HepG2 (cell line): ENCODE measurements at regions not wholly inside any gene's neighbourhood (a gene's known extent, or its start where the extent isn't known, plus 50 kb on each side); places are given as distances from the start of the nearest gene placed in this dataset.

Experiments used
- ATAC-seq: fragments of 200-7000 bp; cut with Tn5 transposase; 3 replicates; pipeline ENCODE4 v1.9.1; 2020; ENCODE audit warnings: mild to moderate bottlenecking, moderate library complexity
- BruUV-seq: library from RNA; stranded (reverse); fragments of 400-500 nt; replicated peaks from 2 replicates; lab custom pipeline; 2021; lab: Mats Ljungman, UMichigan
- CTCF ChIA-PET: fragments of 300-600 bp; formaldehyde crosslinking; extraction: SDS; loops from one replicate; lab custom pipeline; 2021; ENCODE audit warnings: low total read pairs, inconsistent platforms, low intra/inter-chr PET ratio; lab: Yijun Ruan, JAX
- POLR2A ChIA-PET: fragments of 350-600 bp; sonication (Branson Sonifier 250); formaldehyde crosslinking; loops from one replicate; lab custom pipeline; 2020; ENCODE audit warnings: antibody characterized with exemption, inconsistent platforms; lab: Yijun Ruan, JAX
- DNase-seq: peaks from one replicate; pipeline ENCODE4 v3.0.0-alpha.2; 2015; ENCODE audit warnings: low spot score
- FAIRE-seq: peaks from 3 replicates; lab custom pipeline; 2011; peaks lifted over from hg19 to GRCh38; lab: Jason Lieb, UNC
- H2AFZ ChIP-seq: one replicate; pipeline ENCODE4 v1.6.1; 2011; ENCODE audit warnings: low read length, inconsistent platforms
- H3K27ac ChIP-seq: fragments of 300-600 bp; 3 replicates; pipeline ENCODE4 v1.8.0; 2011; ENCODE audit warnings: mixed run types, mild to moderate bottlenecking, mixed read lengths, low read length, inconsistent platforms; ENCODE audit not compliant: insufficient read depth; ENCODE audit errors: extremely low read length
- H3K27me3 ChIP-seq, 2 experiments: fragments of 200-600 bp in 1 of 2; 2 replicates in 1 of 2; 3 replicates in 1 of 2; pipeline versions ENCODE4 v1.6.0 to v1.8.0; 2011; ENCODE audit warnings: low read length in 2 of 2, mild to moderate bottlenecking in 2 of 2, moderate library complexity in 2 of 2, inconsistent platforms in 1 of 2; ENCODE audit not compliant: insufficient read depth in 2 of 2, control insufficient read depth in 1 of 2
- H3K36me3 ChIP-seq, 2 experiments: fragments of 200-600 bp in 1 of 2; replicated peaks in 1 of 2; 2 replicates in 1 of 2; 3 replicates in 1 of 2; pipeline versions ENCODE4 v1.5.1 to v1.8.0; 2011; ENCODE audit warnings: low read length in 2 of 2, inconsistent platforms in 1 of 2; ENCODE audit not compliant: insufficient read depth in 2 of 2, control insufficient read depth in 1 of 2
- H3K4me1 ChIP-seq: 2 replicates; pipeline ENCODE4 v1.5.1; 2012; ENCODE audit warnings: low read length, inconsistent platforms; ENCODE audit not compliant: insufficient read depth
- H3K4me2 ChIP-seq: 2 replicates; pipeline ENCODE4 v1.6.0; 2011; ENCODE audit warnings: low read depth, low read length, inconsistent platforms
- H3K4me3 ChIP-seq, 3 experiments: fragments of 200-600 bp in 1 of 3; sonication (generic), shearing (Covaris generic) in 1 of 3; replicated peaks in 1 of 3; 2 replicates each; pipeline ENCODE4 v1.5.1; 2011 to 2016; ENCODE audit warnings: low read length in 3 of 3, inconsistent platforms in 2 of 3, low read depth in 2 of 3, mild to moderate bottlenecking in 2 of 3, control low read depth in 1 of 3, mixed read lengths in 1 of 3; ENCODE audit not compliant: insufficient read depth in 1 of 3
- H3K79me2 ChIP-seq: one replicate; pipeline ENCODE4 v1.6.1; 2011; ENCODE audit warnings: low read length, inconsistent platforms; ENCODE audit not compliant: insufficient read depth
- H3K9ac ChIP-seq: 2 replicates; pipeline ENCODE4 v1.6.0; 2011; ENCODE audit warnings: mild to moderate bottlenecking, low read depth, low read length, inconsistent platforms; ENCODE audit not compliant: insufficient read depth
- H3K9me3 ChIP-seq: 2 replicates; pipeline ENCODE4 v1.5.1; 2012; ENCODE audit warnings: mild to moderate bottlenecking, low read length
- H4K20me1 ChIP-seq: 2 replicates; pipeline ENCODE4 v1.6.0; 2011; ENCODE audit warnings: inconsistent platforms, mild to moderate bottlenecking, low read length, moderate library complexity; ENCODE audit not compliant: insufficient read depth
- CENPBD1 ChIP-seq: sonication (generic); formaldehyde crosslinking; IDR thresholded peaks from 2 replicates; pipeline ENCODE4 v1.8.0; 2022; ENCODE audit warnings: missing genetic modification reagents, low read depth, mild to moderate bottlenecking, borderline replicate concordance
- HNF4G ChIP-seq, 2 experiments: sonication (generic) in 1 of 2; formaldehyde crosslinking in 1 of 2; IDR thresholded peaks; 2 replicates each; pipeline versions ENCODE4 v1.4.0 to v1.6.1; 2011 to 2020; ENCODE audit warnings: borderline replicate concordance in 2 of 2, low read depth in 2 of 2, mild to moderate bottlenecking in 2 of 2, low read length in 1 of 2, missing genetic modification reagents in 1 of 2, moderate library complexity in 1 of 2
- KDM5A ChIP-seq: fragments of 200-600 bp; sonication (generic); IDR thresholded peaks from 2 replicates; pipeline ENCODE4 v1.7.0; 2018; ENCODE audit warnings: antibody characterized with exemption, mild to moderate bottlenecking, low read length, borderline replicate concordance
- STAG1 ChIP-seq: sonication (generic); formaldehyde crosslinking; IDR thresholded peaks from 2 replicates; pipeline ENCODE4 v1.4.0; 2020; ENCODE audit warnings: missing genetic modification reagents
- ZNF224 ChIP-seq: sonication (generic); formaldehyde crosslinking; IDR thresholded peaks from 2 replicates; pipeline ENCODE4 v1.5.0; 2020; ENCODE audit warnings: mild to moderate bottlenecking, missing genetic modification reagents
- ZNF407 ChIP-seq: sonication (generic); formaldehyde crosslinking; IDR thresholded peaks from one replicate; pipeline ENCODE4 v1.5.1; 2020; ENCODE audit warnings: mild to moderate bottlenecking, missing genetic modification reagents; ENCODE audit errors: not compliant biosample characterization
- ZNF510 ChIP-seq: sonication (generic); formaldehyde crosslinking; IDR thresholded peaks from 2 replicates; pipeline ENCODE4 v1.4.0; 2020; ENCODE audit warnings: low read depth, mild to moderate bottlenecking, missing genetic modification reagents
- ZNF550 ChIP-seq: sonication (generic); formaldehyde crosslinking; IDR thresholded peaks from 2 replicates; pipeline ENCODE4 v1.4.0; 2020; ENCODE audit warnings: mild to moderate bottlenecking, missing genetic modification reagents, borderline replicate concordance
- ZNF557 ChIP-seq: sonication (generic); formaldehyde crosslinking; IDR thresholded peaks from 2 replicates; pipeline ENCODE4 v1.4.0; 2020; ENCODE audit warnings: missing genetic modification reagents
- ZNF589 ChIP-seq: sonication (generic); formaldehyde crosslinking; conservative IDR thresholded peaks from 2 replicates; pipeline ENCODE4 v1.8.0; 2022; ENCODE audit warnings: mild to moderate bottlenecking, moderate library complexity, missing genetic modification reagents
- WGBS: methylation state at CpG from one replicate; pipeline ENCODE4 v1.1.6; 2017; ENCODE audit warnings: low lambda C conversion rate; 5-methylcytosine and 5-hydroxymethylcytosine counted together
- in situ Hi-C: cut with HindIII; loops from 2 replicates; pipeline ENCODE4 v1.10.0; 2017; ENCODE audit warnings: low pct_unique_long_range_greater_than_20kb; ENCODE audit not compliant: extremely low pct_ligation_motif_present
- intact Hi-C: fragments of 100-400 bp; cut with micrococcal nuclease; formaldehyde crosslinking; loops from one replicate; pipeline ENCODE4 v1.10.0; 2022; ENCODE audit not compliant: unreplicated experiment
- TF ChIP-seq, protein P1 (sequence below): sonication (generic); formaldehyde crosslinking; IDR thresholded peaks from 2 replicates; pipeline ENCODE4 v1.4.0; 2020; ENCODE audit warnings: mild to moderate bottlenecking, missing genetic modification reagents

GRCh38 chr5:163386352-163386751 is 51.0 kb upstream of the CCNG1 start (continued):
- TF ChIP-seq ZNF407 (no peak), ZNF589 (CRISPR knock-in tag) (no peak)
- TF ChIP-seq, all 625 proteins: peak for 1

DNA sequence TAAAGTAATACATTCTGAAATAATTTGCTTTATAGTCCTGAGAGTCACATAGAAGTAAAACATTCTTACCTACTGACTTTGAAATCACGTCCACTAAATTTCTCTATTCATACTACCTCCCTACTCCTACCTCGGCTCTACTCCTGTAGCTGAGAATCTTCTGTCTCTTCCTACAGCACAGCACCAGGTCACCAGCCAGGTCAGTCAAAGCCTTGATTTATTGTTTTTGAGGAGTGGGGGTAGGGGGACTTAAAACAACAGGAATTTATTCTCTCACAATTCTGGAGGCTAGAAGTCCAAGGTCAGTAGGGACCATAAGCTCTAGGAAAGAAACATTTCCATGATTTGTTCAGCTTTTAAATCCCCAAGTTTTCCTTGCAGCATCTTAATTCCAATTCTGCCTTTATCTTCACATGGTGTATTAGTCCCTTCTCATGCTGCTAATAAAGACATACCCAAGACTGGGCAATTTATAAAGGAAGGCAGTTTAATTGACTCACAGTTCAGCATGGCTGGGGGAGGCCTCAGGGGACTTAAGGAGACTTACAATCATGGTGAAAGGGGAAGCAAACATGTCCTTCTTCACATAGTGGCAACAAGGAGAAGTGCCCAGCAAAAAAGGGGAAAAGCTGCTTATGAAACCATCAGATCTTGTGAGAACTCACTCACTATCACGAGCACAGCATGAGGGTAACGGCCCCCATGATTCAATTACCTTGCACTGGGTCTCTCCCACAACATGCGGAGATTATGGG is 49.6 kb upstream of the CCNG1 start:
- FAIRE-seq, result no peak
- TF ChIP-seq ZNF557 (CRISPR knock-in tag) (no peak), CENPBD1 (no peak), KDM5A (no peak), STAG1 (no peak), ZNF550 (CRISPR knock-in tag) (no peak), ZNF224 (CRISPR knock-in tag) (no peak), HNF4G (IDR thresholded peaks at IDR 0.05; ENCODE audit: borderline replicate concordance, low read depth, low read length) (no peak), HNF4G (CRISPR knock-in tag; IDR thresholded peaks at IDR 0.05; ENCODE audit: borderline replicate concordance, low read depth) (no peak), ZNF510 (CRISPR knock-in tag) (no peak)
- TF ChIP-seq, protein P1, sequence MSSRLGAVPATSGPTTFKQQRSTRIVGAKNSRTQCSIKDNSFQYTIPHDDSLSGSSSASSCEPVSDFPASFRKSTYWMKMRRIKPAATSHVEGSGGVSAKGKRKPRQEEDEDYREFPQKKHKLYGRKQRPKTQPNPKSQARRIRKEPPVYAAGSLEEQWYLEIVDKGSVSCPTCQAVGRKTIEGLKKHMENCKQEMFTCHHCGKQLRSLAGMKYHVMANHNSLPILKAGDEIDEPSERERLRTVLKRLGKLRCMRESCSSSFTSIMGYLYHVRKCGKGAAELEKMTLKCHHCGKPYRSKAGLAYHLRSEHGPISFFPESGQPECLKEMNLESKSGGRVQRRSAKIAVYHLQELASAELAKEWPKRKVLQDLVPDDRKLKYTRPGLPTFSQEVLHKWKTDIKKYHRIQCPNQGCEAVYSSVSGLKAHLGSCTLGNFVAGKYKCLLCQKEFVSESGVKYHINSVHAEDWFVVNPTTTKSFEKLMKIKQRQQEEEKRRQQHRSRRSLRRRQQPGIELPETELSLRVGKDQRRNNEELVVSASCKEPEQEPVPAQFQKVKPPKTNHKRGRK (CRISPR knock-in tag), result no peak

More for the DNA sequence above, 49.6 kb upstream of the CCNG1 start:
- Histone ChIP-seq H3K27ac (no peak overlapping the region), H3K9ac (no peak overlapping the region), H2AFZ (no peak overlapping the region), H3K9me3 (no peaks in the 10 kb centered on the region), H3K27me3 (no peaks in the 10 kb centered on the region), H4K20me1 (no peaks in the 10 kb centered on the region), H3K4me3 (no peak overlapping the region), H3K79me2 (no peaks in the 10 kb centered on the region), H3K4me1 (no peaks in the 10 kb centered on the region), H3K36me3 (no peaks in the 10 kb centered on the region), H3K4me2 (no peak overlapping the region)
- POLR2A ChIA-PET, result no interaction called here
- in situ Hi-C loops, result no loop called here
- ATAC-seq (no peak), DNase-seq (no peak)
- intact Hi-C loops, result no loop called here
- CTCF ChIA-PET, result no interaction called here
- BruUV-seq, result no TSS peak
- 33% methylated on average over 5 of the region's 5 CpGs for WGBS
